ENCODE measurements at regions not wholly inside any gene's neighbourhood (a gene's known extent, or its start where the extent isn't known, plus 50 kb on each side); places are given as distances from the start of the nearest gene placed in this dataset.

- Histone ChIP-seq H3K36me3 (ENCODE audit: control insufficient read depth in 2 of 2, extremely low read depth in 1 of 2, insufficient read depth in 2 of 2, low read length in 2 of 2) (no peaks in the 10 kb centered on the region), H2AFZ (ENCODE audit: control insufficient read depth, low read length) (no peak overlapping the region), H3K9me1 (ENCODE audit: control insufficient read depth, extremely low read depth, insufficient read depth, low read length) (no peaks in the 10 kb centered on the region), H3K4me2 (ENCODE audit: control insufficient read depth, extremely low read depth, insufficient read depth, low read depth, low read length) (no peak overlapping the region), H3K9ac (ENCODE audit: control insufficient read depth, extremely low read depth, insufficient read depth, low read length) (no peak overlapping the region), H3K27me3 (ENCODE audit: control insufficient read depth, extremely low read depth, insufficient read depth, low read length) (no peaks in the 10 kb centered on the region), H3K4me1 (ENCODE audit: control insufficient read depth, extremely low read depth, insufficient read depth, low read length) (peaks cover 1% of the 10 kb centered on the region), H3K27ac (ENCODE audit: control insufficient read depth, insufficient read depth, low read length) (no peak overlapping the region), H3K79me2 (ENCODE audit: control insufficient read depth, insufficient read depth, low read length) (no peaks in the 10 kb centered on the region), H4K20me1 (ENCODE audit: control insufficient read depth, extremely low read depth, insufficient read depth, low read length) (no peaks in the 10 kb centered on the region), H3K4me3 (ENCODE audit: control insufficient read depth in 2 of 3, extremely low read depth in 1 of 3, insufficient read depth in 2 of 3, low read depth in 1 of 3, low read length in 3 of 3) (no peak overlapping the region), H3K9me3 (ENCODE audit: control insufficient read depth, low read depth, low read length) (no peaks in the 10 kb centered on the region)
- dilution Hi-C loops (cut with MboI; ENCODE audit: extremely low pct_ligation_motif_present, low sequenced_read_pairs) = no loop called here
- no peak for TF ChIP-seq EZH2 (IDR thresholded peaks at IDR 0.05; ENCODE audit: low read length)
- TF ChIP-seq CTCF (optimal IDR thresholded peaks at IDR 0.05 in 1 of 3, IDR thresholded peaks at IDR 0.05 in 1 of 3, conservative IDR thresholded peaks at IDR 0.05 in 1 of 3; ENCODE audit: extremely low read depth in 1 of 3, insufficient read depth in 2 of 3, low read length in 3 of 3) = no peak
- DNase-seq (ENCODE audit: low read depth, low spot score) (no peak), FAIRE-seq (no peak)
Observed at GRCh38 chr1:204756811-204757210, 71.3 kb upstream of the LRRN2 start.

- Histone ChIP-seq H3K27ac (ENCODE audit: control insufficient read depth, insufficient read depth, low read length) (no peak overlapping the region), H3K36me3 (ENCODE audit: control insufficient read depth in 2 of 2, extremely low read depth in 1 of 2, insufficient read depth in 2 of 2, low read length in 2 of 2) (no peaks in the 10 kb centered on the region), H3K9ac (ENCODE audit: control insufficient read depth, extremely low read depth, insufficient read depth, low read length) (no peak overlapping the region), H4K20me1 (ENCODE audit: control insufficient read depth, extremely low read depth, insufficient read depth, low read length) (no peaks in the 10 kb centered on the region), H3K9me1 (ENCODE audit: control insufficient read depth, extremely low read depth, insufficient read depth, low read length) (no peaks in the 10 kb centered on the region), H3K4me3 (ENCODE audit: control insufficient read depth in 2 of 3, extremely low read depth in 1 of 3, insufficient read depth in 2 of 3, low read depth in 1 of 3, low read length in 3 of 3) (no peak overlapping the region), H3K79me2 (ENCODE audit: control insufficient read depth, insufficient read depth, low read length) (no peaks in the 10 kb centered on the region), H3K4me2 (ENCODE audit: control insufficient read depth, extremely low read depth, insufficient read depth, low read depth, low read length) (no peak overlapping the region), H2AFZ (ENCODE audit: control insufficient read depth, low read length) (no peak overlapping the region), H3K4me1 (ENCODE audit: control insufficient read depth, extremely low read depth, insufficient read depth, low read length) (no peaks in the 10 kb centered on the region), H3K27me3 (ENCODE audit: control insufficient read depth, extremely low read depth, insufficient read depth, low read length) (no peaks in the 10 kb centered on the region), H3K9me3 (ENCODE audit: control insufficient read depth, low read depth, low read length) (no peaks in the 10 kb centered on the region)
- dilution Hi-C loops (cut with MboI; ENCODE audit: extremely low pct_ligation_motif_present, low sequenced_read_pairs) = no loop called here
- DNase-seq (ENCODE audit: low read depth, low spot score) (no peak), FAIRE-seq (no peak)
- TF ChIP-seq EZH2 (IDR thresholded peaks at IDR 0.05; ENCODE audit: low read length) (no peak), CTCF (optimal IDR thresholded peaks at IDR 0.05 in 1 of 3, IDR thresholded peaks at IDR 0.05 in 1 of 3, conservative IDR thresholded peaks at IDR 0.05 in 1 of 3; ENCODE audit: extremely low read depth in 1 of 3, insufficient read depth in 2 of 3, low read length in 3 of 3) (no peak)
Observed at GRCh38 chr1:204758601-204759000, 73.1 kb upstream of the LRRN2 start.

Data from keratinocyte (primary cell).